Endothelial cell of umbilical vein (primary cell): ENCODE measurements at regions not wholly inside any gene's neighbourhood (a gene's known extent, or its start where the extent isn't known, plus 50 kb on each side); places are given as distances from the start of the nearest gene placed in this dataset.
"Not testable (repeated sequence)": the region's sequence is repeated elsewhere in the genome, so short reads cannot be mapped to it uniquely, and the experiment has no call there.

Experiments
- CTCF ChIP-seq, 2 donors: IDR thresholded peaks; 1 replicate in 1 of 2; 2 replicates in 1 of 2; pipeline ENCODE4 v1.5.1; 2011; ENCODE audit warnings: low read length in 2 of 2, mild to moderate bottlenecking in 2 of 2, moderate library complexity in 2 of 2, control low read depth in 1 of 2, inconsistent platforms in 1 of 2, low read depth in 1 of 2; ENCODE audit not compliant: insufficient read depth in 1 of 2; ENCODE audit errors: extremely low read depth in 1 of 2
- EZH2 ChIP-seq: IDR thresholded peaks from 2 replicates; pipeline ENCODE4 v1.6.1; 2012; ENCODE audit warnings: borderline replicate concordance, low read depth, mild to moderate bottlenecking, moderate library complexity, low read length, inconsistent platforms; ENCODE audit not compliant: severe bottlenecking
- JUN ChIP-seq: IDR thresholded peaks from 2 replicates; pipeline ENCODE4 v1.6.1; 2011; ENCODE audit warnings: borderline replicate concordance, low read depth; ENCODE audit not compliant: insufficient read length, insufficient read depth
- MAX ChIP-seq: IDR thresholded peaks from 2 replicates; pipeline ENCODE4 v1.6.1; 2011; ENCODE audit not compliant: insufficient read depth, insufficient read length
- MYC ChIP-seq: IDR thresholded peaks from one replicate; pipeline ENCODE4 v1.6.1; 2011; ENCODE audit warnings: mild to moderate bottlenecking, low read depth, low read length
- POLR2A ChIP-seq: IDR thresholded peaks from 2 replicates; pipeline ENCODE4 v1.6.1; 2012; ENCODE audit warnings: low read depth, mild to moderate bottlenecking, control low read depth, low read length
- POLR2AphosphoS5 ChIP-seq: IDR thresholded peaks from 2 replicates; pipeline ENCODE4 v1.6.1; 2012; ENCODE audit warnings: low read depth, mild to moderate bottlenecking, control low read depth, low read length, moderate library complexity; ENCODE audit not compliant: insufficient read depth

- not testable (repeated sequence) for TF ChIP-seq CTCF (IDR thresholded peaks at IDR 0.05; ENCODE audit: extremely low read depth in 1 of 2, insufficient read depth in 1 of 2, low read depth in 1 of 2, low read length in 2 of 2); EZH2; POLR2A; POLR2AphosphoS5; MAX; MYC; JUN
Measured at GRCh38 chr16:29310243-29310642, 96.3 kb downstream of the NPIPB11 start.
